Embryonic facial prominence (tissue), 1 donor: ENCODE measurements at regions not wholly inside any gene's neighbourhood (a gene's known extent, or its start where the extent isn't known, plus 50 kb on each side); places are given as distances from the start of the nearest gene placed in this dataset.
"Not testable (repeated sequence)": the region's sequence is repeated elsewhere in the genome, so short reads cannot be mapped to it uniquely, and the experiment has no call there.

Source experiments
- DNase-seq: peaks from one replicate; pipeline ENCODE4 v3.0.0-alpha.2; 2016; ENCODE audit errors: extremely low spot score

DNA sequence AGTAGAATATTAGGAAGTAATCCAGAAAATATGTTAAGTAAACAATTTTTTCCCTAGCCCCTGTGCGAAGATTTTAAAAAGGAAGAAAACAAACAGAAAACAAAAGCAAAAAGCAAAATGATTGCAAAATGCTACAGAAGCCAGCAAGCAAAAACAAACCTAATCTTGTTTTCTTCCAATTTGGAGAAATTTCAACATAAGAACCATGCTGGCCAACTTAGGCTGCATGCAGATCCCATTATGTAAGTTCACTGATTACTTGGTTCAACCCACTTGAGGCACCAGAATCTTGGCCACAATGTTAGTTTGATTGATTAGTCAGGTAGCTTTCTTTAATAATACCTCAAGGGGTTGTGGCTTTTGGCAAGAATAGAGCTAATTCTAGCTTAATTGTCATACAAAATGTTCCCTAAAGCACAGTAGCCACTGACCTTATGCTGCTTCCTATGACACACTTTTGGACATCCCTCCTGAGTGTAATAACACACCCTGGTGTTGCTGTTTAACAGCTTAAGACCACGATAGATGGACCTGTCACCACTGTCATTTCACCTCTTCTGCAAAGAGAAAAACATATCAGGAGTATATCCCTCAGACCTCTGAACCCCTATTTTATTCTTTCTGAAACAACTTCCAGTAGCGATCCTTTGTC, 2342.1 kb downstream of the PCDH7 start:
- no peak for DNase-seq

DNA sequence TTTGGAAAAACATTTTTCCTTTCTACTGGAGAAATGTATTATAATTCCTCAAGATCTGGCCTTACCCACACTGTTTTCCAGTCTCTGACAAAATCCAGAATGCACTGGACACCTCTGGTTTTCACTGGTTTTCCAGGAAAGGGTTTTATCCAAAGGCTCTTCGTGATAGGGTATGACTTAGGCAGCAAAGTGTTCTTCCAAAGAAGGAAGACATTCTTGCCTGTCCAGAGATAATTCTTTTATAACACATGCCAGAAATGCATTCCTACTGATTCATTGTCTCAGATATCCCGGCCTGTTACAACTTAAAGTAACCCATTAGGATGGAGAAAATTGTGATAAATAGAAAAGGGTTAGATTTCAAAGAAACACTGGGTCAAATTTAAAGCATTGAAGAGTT, 2343.1 kb downstream of the PCDH7 start:
- DNase-seq, result no peak

DNA sequence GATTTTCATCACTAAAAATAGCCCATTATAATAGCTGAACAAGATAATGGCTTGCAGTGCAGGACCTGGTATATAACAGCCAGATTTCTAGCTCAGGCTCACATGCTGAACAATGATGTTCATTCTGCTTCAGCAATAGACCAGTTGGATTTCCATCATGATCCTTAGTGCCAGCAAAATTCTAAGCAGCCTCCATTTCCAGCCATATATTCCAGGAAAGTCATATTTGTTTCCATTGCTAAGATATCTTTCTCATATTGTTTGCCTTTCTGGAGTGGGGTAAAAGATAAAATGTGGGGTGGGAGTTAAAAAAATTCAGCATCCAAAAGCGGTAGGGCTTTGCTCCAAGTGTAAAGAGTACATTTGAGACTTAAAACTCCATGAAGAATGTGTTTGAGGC, 2344.1 kb downstream of the PCDH7 start:
- DNase-seq, result no peak

DNA sequence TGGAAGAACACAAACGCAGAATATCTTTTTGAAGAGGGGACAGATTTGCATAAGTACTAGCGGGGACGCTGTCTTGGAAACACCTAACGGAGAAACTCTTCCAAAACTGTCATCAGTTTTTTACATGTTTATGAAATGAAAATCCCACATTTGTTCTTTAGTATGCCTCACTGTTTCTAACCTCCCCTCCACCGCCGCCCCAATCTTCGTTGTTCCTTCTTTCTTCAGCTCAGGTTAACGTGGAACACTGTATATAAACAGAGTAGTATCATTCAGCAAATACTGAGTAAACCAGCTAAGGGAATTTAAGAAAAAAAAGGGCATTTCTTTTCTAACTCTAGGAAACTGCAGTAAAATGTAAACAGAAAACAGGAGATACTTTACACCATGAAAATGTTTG, 2345.6 kb downstream of the PCDH7 start:
- DNase-seq, result no peak

DNA sequence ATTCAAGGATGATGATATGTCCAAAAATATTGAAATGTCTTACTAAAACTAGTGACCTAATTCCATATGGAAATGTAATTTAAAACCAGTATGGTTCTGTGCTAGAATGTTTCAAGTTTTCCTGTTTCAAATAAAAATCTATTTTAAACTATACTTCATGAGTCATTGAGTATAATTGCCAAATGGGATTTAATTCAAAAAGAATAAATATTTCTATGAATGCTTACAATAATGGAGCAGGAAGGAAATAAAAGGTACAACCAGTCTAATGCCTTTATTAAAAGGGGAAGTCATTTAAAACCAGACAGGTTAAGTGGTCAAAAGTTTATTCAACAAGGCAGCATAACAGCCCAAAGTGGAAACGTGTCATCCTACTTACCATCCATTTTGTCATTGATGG, 2347.1 kb downstream of the PCDH7 start:
- DNase-seq, result no peak

DNA sequence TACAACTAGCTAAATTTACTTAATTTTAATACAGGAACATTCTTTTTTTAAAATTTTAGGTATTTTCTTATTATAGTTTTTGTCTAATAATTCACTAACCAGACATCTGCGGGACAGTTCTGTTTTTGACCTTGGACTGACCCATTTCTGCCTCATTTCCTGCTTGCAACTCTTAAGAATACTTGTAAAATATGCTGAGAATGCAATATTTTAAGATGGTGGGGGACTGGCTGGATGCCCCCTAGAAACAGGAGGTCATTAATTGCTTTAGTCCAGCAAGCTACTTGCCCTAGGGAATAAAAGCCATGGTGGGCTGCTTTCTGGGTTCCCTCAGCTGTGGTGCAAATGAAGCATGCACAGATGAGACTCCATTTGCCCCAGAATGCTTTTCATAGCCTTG, 2348.4 kb downstream of the PCDH7 start:
- DNase-seq, result no peak

DNA sequence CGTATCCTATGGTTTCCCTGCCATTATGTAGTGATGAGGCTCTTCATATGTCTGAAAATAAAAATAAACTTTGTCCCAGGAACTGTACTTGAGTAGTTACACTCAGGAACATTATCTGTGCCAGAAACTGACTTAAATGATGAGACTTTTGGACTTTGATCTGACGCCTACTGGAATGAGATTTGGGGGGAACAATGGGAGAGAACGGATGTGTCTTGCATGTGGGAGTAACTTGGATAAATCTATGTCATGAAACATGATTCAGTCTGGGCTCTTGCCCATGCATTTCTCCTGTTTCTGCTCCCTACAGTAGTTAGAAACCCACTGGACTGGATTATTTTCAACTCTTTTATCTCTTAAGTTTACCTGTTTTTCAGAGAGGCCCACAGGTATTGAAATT, 2351.4 kb downstream of the PCDH7 start:
- DNase-seq, result no peak

DNA sequence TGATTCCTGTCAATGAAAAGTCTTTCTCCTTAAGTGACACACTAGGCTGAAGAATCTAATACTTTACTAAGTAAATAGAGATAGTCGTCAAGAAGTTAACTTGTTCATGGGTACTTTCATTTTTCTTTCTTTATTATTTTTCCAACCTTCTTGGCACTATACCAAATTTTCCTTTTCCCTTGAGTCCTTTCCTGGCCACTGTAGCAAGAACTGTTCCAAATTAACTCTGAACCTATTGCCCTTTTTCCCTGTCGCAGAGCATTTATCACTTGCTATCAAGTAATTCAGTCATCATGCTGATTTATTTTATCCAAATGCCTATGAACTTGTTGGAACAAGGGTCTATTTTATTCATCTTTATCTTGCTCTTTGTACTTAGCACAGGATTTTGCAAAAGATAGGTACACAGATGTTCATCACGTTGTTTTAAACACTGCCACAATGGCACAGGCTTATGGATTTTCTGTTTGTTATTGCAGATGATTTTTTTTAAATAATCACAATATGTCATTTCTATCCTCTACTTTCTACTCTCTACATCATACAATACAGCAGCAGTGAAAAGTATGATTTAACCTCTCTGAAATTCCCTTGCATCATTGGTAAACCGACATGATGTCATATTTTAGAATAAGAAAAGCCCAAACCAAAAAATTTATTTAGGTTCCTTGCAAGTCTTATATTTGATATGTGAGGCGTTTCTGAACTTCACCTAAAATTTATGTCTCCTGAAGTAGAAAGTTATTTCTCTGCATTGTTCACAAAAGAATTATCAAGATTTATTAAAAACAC, 2352.3 kb downstream of the PCDH7 start:
- no peak for DNase-seq

DNA sequence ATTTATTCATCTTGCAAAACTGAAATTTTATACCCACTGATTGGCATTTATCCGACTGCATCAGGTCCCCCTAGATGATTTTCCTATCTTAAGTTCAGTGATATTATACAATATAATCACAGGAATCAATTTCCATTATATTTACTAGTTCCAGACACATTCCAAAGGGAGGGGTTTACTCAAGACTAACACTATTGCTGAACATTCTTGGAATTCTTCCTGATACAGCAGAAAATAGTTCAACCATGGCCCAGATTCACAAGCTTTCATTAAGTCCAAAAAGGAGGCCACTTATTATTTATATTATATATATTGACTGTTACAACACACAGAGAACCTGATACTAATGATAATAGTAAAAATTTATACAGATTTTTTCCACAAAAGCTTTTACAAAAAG, 2353.6 kb downstream of the PCDH7 start:
- no peak for DNase-seq

DNA sequence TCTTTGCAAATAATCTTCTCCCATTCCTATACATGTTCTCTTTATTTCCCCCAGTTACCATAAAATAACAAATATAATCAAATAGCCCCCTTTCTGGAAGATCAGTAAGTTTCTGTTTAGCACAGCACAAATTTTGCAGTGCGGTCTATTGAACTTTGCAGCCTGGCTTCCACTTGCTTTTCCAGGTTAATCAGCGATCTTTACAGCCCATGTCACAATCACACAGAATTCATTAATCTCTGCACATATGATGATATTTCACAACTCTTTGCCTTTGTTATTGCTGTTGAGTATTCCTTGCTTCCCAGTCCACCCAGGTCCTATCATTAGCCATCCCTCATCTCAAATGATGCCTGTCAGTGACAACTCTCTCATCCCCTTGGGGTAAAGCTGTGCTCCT, 2358.0 kb downstream of the PCDH7 start:
- DNase-seq, result no peak

DNA sequence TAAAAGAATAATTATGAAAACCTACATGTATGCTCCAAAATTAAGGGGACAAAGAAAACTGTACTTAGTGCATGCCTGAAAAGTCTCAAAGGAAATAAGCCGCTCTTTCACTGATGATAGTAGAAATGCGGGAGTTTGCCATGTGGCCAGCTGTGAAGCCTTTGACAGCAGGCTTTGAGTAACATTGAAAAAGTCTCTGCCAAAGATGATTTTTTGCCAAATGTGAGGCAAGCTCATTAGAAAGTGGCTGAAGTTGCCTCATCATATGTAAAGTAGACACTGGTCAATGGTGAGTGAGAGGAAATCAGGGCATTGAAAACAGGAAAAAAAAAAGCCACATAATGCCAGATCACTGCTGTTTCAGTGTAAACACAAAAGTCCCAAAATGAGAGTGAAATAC, 2360.1 kb downstream of the PCDH7 start:
- DNase-seq, result no peak

DNA sequence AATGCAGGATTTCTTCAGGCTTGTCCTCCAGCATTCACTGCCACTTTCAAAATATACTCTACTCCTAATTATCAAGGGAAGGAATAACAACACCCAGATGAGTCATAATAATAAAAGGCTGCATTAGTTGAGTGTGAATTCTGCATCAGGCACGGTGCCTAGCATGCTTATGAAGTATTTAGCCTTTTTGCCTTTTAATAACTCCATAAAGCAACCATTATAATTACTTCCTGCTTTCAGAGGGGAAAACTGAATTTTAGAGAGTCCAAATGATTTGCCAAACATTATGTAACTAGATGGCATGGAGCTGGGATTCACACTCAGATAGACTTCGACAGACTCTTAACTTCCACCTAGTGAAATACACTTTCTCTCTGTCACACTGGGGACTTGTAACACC, 2365.5 kb downstream of the PCDH7 start:
- DNase-seq, result no peak

DNA sequence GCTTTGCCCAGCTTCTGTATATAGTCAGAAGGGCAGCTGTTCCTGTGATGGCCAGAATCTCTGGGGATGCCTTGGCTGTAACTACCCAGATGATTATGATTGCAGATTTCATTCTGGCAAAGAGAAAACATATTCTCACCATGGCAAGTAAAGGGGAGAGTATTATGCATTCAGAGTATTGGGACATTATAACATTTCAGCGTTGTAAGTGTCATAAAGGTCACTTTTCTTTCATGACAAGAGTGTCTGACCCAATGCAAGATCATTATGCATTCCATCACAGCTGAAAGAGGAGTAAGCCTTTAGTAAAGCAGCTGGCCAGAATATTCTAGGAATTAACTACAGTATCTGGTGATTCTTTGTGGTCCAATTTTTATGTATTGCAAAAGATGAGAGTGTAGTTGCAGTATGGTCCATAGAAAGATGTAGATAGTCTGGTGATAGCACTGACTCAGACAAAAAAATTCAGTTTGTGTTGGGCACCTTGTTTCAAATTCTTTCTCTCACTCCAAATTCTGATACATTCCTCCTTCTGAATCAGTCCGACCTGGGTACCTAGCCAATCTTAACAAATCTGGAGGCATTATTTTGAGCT, 2366.3 kb downstream of the PCDH7 start:
- no peak for DNase-seq

DNA sequence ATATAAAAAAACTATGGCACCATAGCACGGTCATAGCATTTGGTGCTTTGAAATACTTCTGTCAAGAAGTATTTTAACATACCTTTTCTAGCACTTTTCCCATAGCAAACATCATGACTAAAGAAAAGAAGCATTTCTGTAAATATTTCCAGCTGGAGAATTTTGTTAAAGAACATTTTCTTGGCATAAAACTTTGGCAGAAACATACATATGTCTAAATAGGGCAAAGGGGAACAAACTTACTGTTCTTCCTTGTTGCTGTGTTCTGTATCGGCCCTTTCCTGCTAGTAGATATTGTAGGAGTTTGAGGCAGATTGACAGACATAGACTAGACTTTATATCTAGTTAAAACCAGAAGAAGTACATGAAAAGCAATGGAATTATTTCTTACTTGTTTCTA, 2368.5 kb downstream of the PCDH7 start:
- DNase-seq, result peak; percentile 10

DNA sequence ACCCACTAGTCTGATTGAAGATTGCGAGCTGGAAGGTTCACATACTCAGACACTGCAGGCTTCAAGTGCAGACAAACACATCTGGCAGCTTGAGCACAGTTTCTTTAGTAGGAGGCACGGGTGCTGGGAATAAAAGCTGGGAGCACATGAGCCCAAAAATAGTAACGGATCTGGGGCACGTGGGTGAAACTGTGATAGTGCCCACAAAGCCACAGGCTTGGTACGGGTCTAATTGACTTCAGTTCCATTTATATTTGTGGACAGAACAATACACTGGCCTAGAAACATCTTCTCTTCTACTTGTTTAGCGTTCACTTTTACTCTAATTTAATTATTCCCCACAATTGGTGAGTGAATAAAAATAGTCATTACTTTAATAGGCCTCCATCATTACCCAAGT, 2370.7 kb downstream of the PCDH7 start:
- no peak for DNase-seq

DNA sequence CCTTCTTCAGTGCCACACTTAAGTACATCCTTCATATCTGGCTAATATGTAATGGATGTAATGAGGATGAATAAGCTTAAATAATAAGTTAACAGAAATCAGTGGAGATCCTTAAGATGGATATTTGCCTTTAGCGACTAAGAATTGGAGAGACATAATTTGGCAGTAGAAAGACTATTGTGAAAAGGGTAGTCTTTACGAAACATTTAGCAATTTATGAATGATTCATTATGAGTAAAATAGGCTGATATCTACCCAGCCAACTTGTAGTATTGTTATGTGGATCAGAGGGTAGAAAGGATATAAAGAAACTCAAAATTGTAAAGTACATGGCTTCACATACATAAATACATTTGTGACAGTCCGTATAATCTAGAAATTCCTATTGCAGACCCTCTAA, 2371.8 kb downstream of the PCDH7 start:
- DNase-seq, result no peak

DNA sequence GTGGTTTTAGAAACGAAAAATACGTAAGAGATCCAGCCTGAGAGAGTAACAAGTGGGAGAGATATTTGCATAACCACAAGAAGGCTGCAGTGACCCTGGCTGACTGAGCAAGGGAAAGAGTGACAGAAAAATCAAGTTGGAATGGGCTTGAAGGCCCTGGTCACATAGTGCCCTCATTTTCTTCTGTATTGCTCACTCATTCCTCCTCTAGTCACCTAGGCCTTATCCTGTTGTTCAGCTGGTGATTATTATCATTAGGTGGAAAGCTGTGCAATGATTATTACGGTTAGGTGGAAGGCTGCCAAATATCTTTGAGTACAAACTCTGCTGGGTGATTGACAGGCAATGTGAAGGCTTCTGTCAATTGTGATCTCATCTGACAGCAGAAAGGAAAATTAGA, 2384.1 kb downstream of the PCDH7 start:
- DNase-seq, result no peak

DNA sequence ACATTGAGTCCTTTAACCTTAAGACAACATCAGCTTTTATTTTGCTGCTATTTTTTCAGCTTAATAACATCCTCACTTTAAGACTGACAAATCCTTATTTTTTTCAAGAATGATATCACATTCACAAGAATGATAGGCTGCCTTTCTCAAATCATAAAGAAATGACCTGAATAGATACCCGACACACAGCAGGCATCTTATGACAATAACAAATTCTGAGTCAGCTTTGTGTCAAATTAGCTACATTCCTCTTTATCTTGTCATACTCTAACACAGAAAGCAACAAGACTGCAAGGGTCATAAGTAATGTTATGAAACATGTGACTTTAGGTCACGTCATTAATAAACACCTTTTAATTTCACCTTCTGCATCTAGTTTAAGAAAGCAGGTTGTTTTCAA, 2387.6 kb downstream of the PCDH7 start:
- no peak for DNase-seq

DNA sequence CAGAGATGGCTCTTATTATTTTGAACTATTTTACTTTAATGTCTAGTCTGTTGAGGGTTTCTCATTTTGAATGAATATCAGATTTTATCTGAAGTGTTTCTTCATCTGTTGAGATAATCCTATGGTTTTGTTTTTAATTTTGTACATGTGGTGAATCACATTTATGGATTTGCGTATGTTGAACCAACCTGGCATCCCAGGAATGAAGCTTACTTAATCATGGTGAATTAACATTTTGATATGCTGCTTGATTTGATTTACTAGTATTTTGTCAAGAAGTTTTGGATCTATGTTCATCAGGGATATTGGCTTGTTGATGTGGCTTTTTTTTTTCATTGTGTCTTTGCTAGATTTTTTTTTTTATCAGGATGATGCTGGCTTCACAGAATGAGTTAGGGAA, 2390.9 kb downstream of the PCDH7 start:
- no peak for DNase-seq

DNA sequence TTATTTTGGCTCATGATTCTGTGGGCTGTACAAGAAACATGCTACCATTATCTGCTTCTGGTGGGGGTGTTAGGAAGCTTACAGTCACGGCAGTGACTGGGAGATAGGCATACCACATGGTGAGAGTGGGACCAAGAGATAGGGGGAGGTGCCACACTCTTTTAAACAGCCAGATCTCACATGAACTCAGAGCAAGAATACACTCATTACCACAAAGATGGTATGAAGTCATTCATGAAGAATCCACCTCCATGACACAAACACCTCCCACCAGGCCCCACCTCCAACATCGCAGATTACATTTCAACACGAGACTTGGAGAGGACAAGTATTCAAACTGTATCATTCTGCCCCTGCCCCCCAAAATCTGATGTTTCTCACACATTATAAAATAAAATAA, 2396.7 kb downstream of the PCDH7 start:
- no peak for DNase-seq

DNA sequence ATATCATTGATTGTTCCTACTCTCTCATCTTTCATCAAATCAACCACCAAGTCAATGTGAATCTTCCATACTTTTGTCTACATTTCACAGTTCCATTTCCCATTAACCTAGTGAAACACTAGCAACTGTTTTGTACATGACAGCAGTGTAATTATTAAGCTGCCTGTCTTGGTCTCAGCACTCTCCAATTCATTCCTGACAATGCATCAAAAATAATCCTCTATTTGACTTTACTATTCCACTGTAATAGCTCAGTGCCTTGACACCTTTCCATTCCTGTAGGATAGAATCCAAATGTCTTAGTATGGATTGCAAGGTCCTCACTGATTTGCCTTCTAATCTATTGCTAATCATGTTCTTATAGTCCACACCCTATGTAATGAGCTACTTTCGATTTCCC, 2405.8 kb downstream of the PCDH7 start:
- DNase-seq, result no peak

DNA sequence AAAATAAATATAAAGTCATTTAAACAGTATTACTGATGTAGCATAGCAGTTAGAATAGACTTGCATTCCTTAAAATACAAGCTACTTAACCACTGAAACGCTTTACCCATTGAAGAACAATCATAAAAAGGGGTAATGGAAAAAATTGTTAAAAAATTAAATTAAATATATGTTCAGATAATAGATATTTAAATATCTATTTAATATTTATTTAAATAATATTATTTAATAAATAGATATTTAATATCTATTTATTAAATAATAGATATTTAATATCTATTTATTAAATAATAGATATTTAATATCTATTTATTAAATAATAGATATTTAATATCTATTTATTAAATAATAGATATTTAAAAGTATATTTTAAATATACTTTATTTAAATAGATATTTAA, 2410.5 kb downstream of the PCDH7 start:
- DNase-seq, result not testable (repeated sequence)

DNA sequence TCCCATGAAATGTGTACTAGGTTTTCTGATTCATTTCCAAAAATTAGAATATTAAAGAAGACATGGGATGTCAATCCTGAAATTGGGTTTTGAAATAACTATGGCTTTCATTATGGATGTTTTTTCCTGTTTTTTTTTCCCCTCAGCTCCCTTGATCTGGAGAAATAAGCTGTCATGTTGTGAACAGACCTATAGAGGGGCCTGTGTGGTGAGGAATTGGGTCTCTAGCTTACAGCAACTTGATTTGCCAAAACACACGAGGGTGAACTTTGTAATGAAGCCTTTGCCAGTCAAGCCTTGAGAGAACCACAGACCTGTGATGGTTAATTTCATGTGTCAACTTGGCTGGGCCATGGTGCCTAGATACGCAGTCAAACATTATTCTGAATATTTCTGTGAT, 2413.6 kb downstream of the PCDH7 start:
- DNase-seq, result no peak
